Lower leg skin (tissue), 3 donors: ENCODE measurements at regions not wholly inside any gene's neighbourhood (a gene's known extent, or its start where the extent isn't known, plus 50 kb on each side); places are given as distances from the start of the nearest gene placed in this dataset.

Experiments used
- CTCF ChIP-seq, 3 donors: fragments of 450-650 bp; IDR thresholded peaks; one replicate each; pipeline ENCODE4 v1.5.1; 2016; ENCODE audit warnings: antibody characterized with exemption in 3 of 3, mild to moderate bottlenecking in 3 of 3, moderate library complexity in 2 of 3
- POLR2A ChIP-seq, 2 donors: fragments of 450-650 bp; IDR thresholded peaks; one replicate each; pipeline ENCODE4 v1.6.1; 2016 to 2017; ENCODE audit warnings: antibody characterized with exemption in 2 of 2, mild to moderate bottlenecking in 1 of 2, moderate library complexity in 1 of 2

DNA sequence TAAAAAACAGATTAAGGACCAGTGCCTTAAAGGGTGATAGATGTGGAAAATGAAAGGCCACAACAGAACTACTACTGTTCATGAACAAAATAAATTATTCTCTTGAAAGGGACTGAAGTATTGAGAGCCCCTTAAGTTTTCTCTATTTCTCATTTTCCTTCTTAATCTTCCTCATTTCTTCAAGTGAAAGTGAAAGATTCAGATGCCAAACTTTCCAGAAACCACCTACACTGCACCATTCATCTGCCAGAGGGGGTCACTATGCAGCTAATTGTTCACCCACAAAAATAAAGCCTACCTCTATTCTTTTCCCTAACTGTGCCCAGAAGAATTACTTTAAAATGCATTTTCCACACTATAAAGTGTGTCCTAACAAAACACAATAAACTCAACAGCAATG lies 140.1 kb downstream of the NR4A2 start:
- TF ChIP-seq CTCF (IDR thresholded peaks at IDR 0.05), result no peak
- TF ChIP-seq POLR2A (IDR thresholded peaks at IDR 0.05), result no peak
